Kidney (tissue), 13 donors: ENCODE measurements at regions not wholly inside any gene's neighbourhood (a gene's known extent, or its start where the extent isn't known, plus 50 kb on each side); places are given as distances from the start of the nearest gene placed in this dataset.

ENCODE experiments used
- DNase-seq, 5 donors: peaks; one replicate each; pipeline ENCODE4 v3.0.0-alpha.2; 2013 to 2020
- FAIRE-seq: peaks from 2 replicates; lab custom pipeline; 2012; peaks lifted over from hg19 to GRCh38; lab: Jason Lieb, UNC
- H3K27ac ChIP-seq, 2 donors: one replicate each; pipeline ENCODE4 v1.7.0; 2013; ENCODE audit warnings: low read depth in 2 of 2, low read length in 2 of 2, inconsistent platforms in 1 of 2
- H3K27me3 ChIP-seq: one replicate; pipeline ENCODE4 v1.7.1; 2013; ENCODE audit warnings: low read length, inconsistent platforms; ENCODE audit not compliant: control insufficient read depth, insufficient read depth
- H3K36me3 ChIP-seq, 3 donors: one replicate each; pipeline versions ENCODE4 v1.7.0 to v1.7.1; 2013; ENCODE audit warnings: low read length in 3 of 3, control low read depth in 1 of 3, inconsistent platforms in 1 of 3; ENCODE audit not compliant: insufficient read depth in 3 of 3, control insufficient read depth in 2 of 3
- H3K4me1 ChIP-seq, 3 donors: one replicate each; pipeline versions ENCODE4 v1.7.0 to v1.7.1; 2013; ENCODE audit warnings: low read length in 3 of 3, inconsistent platforms in 1 of 3, low read depth in 1 of 3; ENCODE audit not compliant: control insufficient read depth in 2 of 3, insufficient read depth in 2 of 3
- H3K4me3 ChIP-seq, 3 donors: one replicate each; pipeline versions ENCODE4 v1.7.0 to v1.8.1; 2013; ENCODE audit warnings: low read length in 3 of 3, control low read depth in 1 of 3, inconsistent platforms in 1 of 3
- H3K9ac ChIP-seq, 3 donors: one replicate each; pipeline versions ENCODE4 v1.7.0 to v1.7.1; 2013; ENCODE audit warnings: low read length in 3 of 3, control low read depth in 1 of 3, inconsistent platforms in 1 of 3
- H3K9me3 ChIP-seq, 3 donors: one replicate each; pipeline versions ENCODE4 v1.7.0 to v1.7.1; 2013; ENCODE audit warnings: low read length in 3 of 3, control low read depth in 1 of 3, inconsistent platforms in 1 of 3; ENCODE audit not compliant: control insufficient read depth in 2 of 3, insufficient read depth in 1 of 3
- intact Hi-C: fragments of 100-400 bp; cut with DNase I; formaldehyde crosslinking; loops from one replicate; pipeline ENCODE4 v1.11.1; 2022
- TF ChIP-seq, protein P1 (sequence below): IDR thresholded peaks from 3 replicates; pipeline ENCODE4 v1.5.1; 2012; ENCODE audit warnings: mild to moderate bottlenecking, moderate library complexity, borderline replicate concordance; ENCODE audit not compliant: insufficient read depth; ENCODE audit errors: extremely low read depth
- donor health status: control.
- donor health status: control.
- donor health status: control.
- donor health status: control.
- donor health status: control.
- donor health status: DM: yes; HTN: yes; CAD: no.
- donor health status: Normal renal cell carcinoma (clear cell type).

DNA sequence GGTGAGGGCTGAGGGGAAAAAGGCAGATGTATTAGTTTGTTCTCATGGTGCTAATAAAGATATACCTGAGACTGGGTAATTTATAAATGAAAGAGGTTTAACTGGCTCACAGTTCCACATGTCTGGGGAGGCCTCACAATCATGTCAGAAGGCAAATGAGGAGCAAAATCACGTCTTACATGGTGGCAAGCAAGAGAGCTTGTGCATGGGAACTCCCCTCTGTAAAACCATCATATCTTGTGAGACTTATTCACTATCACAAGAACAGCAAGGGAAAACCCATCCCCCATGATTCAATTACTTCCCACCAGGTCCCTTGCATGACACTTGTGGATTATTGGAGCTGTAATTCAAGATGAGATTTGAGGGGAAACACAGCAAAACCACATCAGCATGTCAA lies 1220.9 kb downstream of the GALC start:
- Histone ChIP-seq H3K27ac (no peak overlapping the region), H3K9ac (no peak overlapping the region), H3K4me1 (no peaks in the 10 kb centered on the region), H3K27me3 (no peaks in the 10 kb centered on the region), H3K9me3 (no peaks in the 10 kb centered on the region), H3K4me3 (no peak overlapping the region), H3K36me3 (no peaks in the 10 kb centered on the region)
- DNase-seq = no peak
- FAIRE-seq = no peak
- intact Hi-C loops = no loop called here
- TF ChIP-seq, protein P1, sequence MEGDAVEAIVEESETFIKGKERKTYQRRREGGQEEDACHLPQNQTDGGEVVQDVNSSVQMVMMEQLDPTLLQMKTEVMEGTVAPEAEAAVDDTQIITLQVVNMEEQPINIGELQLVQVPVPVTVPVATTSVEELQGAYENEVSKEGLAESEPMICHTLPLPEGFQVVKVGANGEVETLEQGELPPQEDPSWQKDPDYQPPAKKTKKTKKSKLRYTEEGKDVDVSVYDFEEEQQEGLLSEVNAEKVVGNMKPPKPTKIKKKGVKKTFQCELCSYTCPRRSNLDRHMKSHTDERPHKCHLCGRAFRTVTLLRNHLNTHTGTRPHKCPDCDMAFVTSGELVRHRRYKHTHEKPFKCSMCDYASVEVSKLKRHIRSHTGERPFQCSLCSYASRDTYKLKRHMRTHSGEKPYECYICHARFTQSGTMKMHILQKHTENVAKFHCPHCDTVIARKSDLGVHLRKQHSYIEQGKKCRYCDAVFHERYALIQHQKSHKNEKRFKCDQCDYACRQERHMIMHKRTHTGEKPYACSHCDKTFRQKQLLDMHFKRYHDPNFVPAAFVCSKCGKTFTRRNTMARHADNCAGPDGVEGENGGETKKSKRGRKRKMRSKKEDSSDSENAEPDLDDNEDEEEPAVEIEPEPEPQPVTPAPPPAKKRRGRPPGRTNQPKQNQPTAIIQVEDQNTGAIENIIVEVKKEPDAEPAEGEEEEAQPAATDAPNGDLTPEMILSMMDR = no peak

DNA sequence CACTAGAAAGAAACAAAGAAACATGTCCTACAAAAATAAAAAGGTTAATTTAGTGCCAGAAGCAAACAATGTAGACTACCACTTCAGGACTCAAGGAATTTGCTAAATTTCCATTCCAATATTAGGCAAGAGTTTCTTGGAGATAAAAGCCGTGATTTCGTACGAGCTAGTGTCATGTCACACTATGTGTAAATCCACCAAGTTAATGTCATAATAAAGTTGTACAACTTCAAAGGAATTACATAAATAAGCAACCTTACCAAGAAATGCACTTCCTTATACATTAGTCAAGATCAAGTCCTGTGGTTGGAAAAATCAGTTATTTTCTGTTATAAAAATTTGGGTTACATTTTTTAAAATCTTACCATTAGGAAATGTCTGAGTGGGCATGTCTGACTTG lies 1222.8 kb downstream of the GALC start:
- DNase-seq = no peak
- no peak overlapping the region for H3K27ac ChIP-seq
- no peaks in the 10 kb centered on the region for H3K9me3 ChIP-seq
- no peak overlapping the region for H3K9ac ChIP-seq
- FAIRE-seq = no peak
- TF ChIP-seq, protein P1 = no peak
- no peak overlapping the region for H3K4me3 ChIP-seq
- H3K36me3 ChIP-seq = no peaks in the 10 kb centered on the region
- H3K27me3 ChIP-seq = no peaks in the 10 kb centered on the region
- no peaks in the 10 kb centered on the region for H3K4me1 ChIP-seq
- intact Hi-C loops = no loop called here

DNA sequence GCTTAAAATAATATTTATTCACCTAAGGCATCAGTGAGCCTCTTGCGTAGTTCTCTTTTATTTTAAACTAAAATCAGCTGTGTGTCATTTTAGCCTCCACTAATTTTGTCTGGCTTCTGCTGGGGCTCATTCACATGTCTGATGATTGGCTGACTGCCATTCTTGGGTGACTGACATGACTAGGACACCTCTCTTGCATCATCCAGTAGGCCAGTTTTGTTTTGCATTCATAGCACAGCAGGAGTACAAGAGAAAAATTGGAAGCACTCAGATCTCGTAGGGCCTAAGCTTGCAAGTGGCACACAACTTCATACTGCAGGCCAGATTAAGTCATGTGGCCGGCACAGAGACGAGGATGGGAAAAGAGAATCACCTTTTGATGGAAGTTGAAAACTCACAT lies 1226.5 kb downstream of the GALC start:
- intact Hi-C loops = no loop called here
- FAIRE-seq = no peak
- Histone ChIP-seq H3K27me3 (no peaks in the 10 kb centered on the region), H3K9me3 (no peaks in the 10 kb centered on the region), H3K36me3 (no peaks in the 10 kb centered on the region), H3K4me3 (no peak overlapping the region), H3K27ac (no peak overlapping the region), H3K9ac (no peak overlapping the region), H3K4me1 (no peaks in the 10 kb centered on the region)
- TF ChIP-seq, protein P1 = no peak
- DNase-seq = no peak

DNA sequence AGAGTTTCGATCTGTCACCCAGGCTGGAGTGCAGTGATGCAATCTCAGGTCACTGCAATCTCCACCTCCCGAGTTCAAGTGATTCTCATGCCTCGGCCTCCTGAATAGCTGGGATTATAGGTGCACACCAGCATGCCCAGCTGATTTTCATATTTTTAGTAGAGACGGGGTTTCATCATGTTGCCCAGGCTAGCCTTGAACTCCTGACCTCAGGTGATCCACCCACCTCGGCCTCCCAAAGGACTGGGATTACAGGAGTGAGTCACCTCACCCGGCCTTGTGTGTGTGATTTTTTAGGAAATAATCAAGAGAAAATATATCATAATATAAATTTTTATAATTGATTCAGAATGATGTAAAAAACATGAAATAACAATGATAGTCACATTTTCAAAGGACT lies 1231.4 kb downstream of the GALC start:
- TF ChIP-seq, protein P1 = no peak
- no peaks in the 10 kb centered on the region for H3K9me3 ChIP-seq
- FAIRE-seq (no peak), DNase-seq (no peak)
- no peaks in the 10 kb centered on the region for H3K27me3 ChIP-seq
- H3K27ac ChIP-seq = no peak overlapping the region
- no peak overlapping the region for H3K9ac ChIP-seq
- no peaks in the 10 kb centered on the region for H3K4me1 ChIP-seq
- no peaks in the 10 kb centered on the region for H3K36me3 ChIP-seq
- intact Hi-C loops = no loop called here
- no peak overlapping the region for H3K4me3 ChIP-seq
